Neural progenitor cell (in vitro differentiated cells): ENCODE measurements at regions not wholly inside any gene's neighbourhood (a gene's known extent, or its start where the extent isn't known, plus 50 kb on each side); places are given as distances from the start of the nearest gene placed in this dataset.
A peak's percentile ranks its signal among the peaks of the same experiment; 100 is the strongest.

Source experiments
- EZH2 ChIP-seq: fragments of 200-600 bp; sonication (generic); IDR thresholded peaks from 2 replicates; pipeline ENCODE4 v1.6.1; 2017; ENCODE audit warnings: antibody characterized with exemption, mild to moderate bottlenecking, moderate library complexity
- EZH2phosphoT487 ChIP-seq: fragments of 200-600 bp; sonication (generic); IDR thresholded peaks from 2 replicates; pipeline ENCODE4 v1.6.1; 2017; ENCODE audit warnings: antibody characterized with exemption
- TF ChIP-seq, protein P1 (sequence below): fragments of 200-600 bp; sonication (generic); IDR thresholded peaks from 2 replicates; pipeline ENCODE4 v1.5.1; 2017; ENCODE audit warnings: antibody characterized with exemption, mild to moderate bottlenecking

- TF ChIP-seq, protein P1, sequence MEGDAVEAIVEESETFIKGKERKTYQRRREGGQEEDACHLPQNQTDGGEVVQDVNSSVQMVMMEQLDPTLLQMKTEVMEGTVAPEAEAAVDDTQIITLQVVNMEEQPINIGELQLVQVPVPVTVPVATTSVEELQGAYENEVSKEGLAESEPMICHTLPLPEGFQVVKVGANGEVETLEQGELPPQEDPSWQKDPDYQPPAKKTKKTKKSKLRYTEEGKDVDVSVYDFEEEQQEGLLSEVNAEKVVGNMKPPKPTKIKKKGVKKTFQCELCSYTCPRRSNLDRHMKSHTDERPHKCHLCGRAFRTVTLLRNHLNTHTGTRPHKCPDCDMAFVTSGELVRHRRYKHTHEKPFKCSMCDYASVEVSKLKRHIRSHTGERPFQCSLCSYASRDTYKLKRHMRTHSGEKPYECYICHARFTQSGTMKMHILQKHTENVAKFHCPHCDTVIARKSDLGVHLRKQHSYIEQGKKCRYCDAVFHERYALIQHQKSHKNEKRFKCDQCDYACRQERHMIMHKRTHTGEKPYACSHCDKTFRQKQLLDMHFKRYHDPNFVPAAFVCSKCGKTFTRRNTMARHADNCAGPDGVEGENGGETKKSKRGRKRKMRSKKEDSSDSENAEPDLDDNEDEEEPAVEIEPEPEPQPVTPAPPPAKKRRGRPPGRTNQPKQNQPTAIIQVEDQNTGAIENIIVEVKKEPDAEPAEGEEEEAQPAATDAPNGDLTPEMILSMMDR: peak; percentile 79
- TF ChIP-seq EZH2 (no peak), EZH2phosphoT487 (no peak)
Observed at GRCh38 chr12:29889737-29890136, 106.0 kb upstream of the TMTC1 start.
